Heart right ventricle (tissue), 16 donors: ENCODE measurements at regions not wholly inside any gene's neighbourhood (a gene's known extent, or its start where the extent isn't known, plus 50 kb on each side); places are given as distances from the start of the nearest gene placed in this dataset.

Experiments used
- ATAC-seq, 8 donors: fragments of 200-7000 bp; cut with Tn5 transposase; one replicate each; pipeline ENCODE4 v1.9.1; 2020; ENCODE audit warnings: mild to moderate bottlenecking in 8 of 8, moderate library complexity in 8 of 8, moderate number of reproducible peaks in 1 of 8
- DNase-seq, 2 donors: peaks; one replicate each; pipeline ENCODE4 v3.0.0-alpha.2; 2020
- H3K27ac ChIP-seq, 10 donors: fragments of 200-600 bp; sonication (generic) in 2 of 10; one replicate each; pipeline versions ENCODE4 v1.5.0 to v1.8.0; 2020 to 2022; ENCODE audit warnings: mild to moderate bottlenecking in 3 of 10
- H3K27me3 ChIP-seq, 7 donors: fragments of 200-600 bp; one replicate each; pipeline ENCODE4 v1.8.0; 2021 to 2022; ENCODE audit warnings: mild to moderate bottlenecking in 2 of 7
- H3K36me3 ChIP-seq, 9 donors: fragments of 200-600 bp; sonication (generic) in 1 of 9; one replicate each; pipeline versions ENCODE4 v1.5.0 to v1.8.0; 2020 to 2022; ENCODE audit warnings: mild to moderate bottlenecking in 2 of 9
- H3K4me1 ChIP-seq, 9 donors: fragments of 200-600 bp; sonication (generic) in 1 of 9; one replicate each; pipeline versions ENCODE4 v1.5.0 to v1.8.0; 2020 to 2022; ENCODE audit warnings: mild to moderate bottlenecking in 4 of 9
- H3K4me3 ChIP-seq, 10 donors: fragments of 200-600 bp; sonication (generic) in 2 of 10; one replicate each; pipeline versions ENCODE4 v1.5.0 to v1.8.0; 2020 to 2022; ENCODE audit warnings: mild to moderate bottlenecking in 7 of 10, moderate library complexity in 2 of 10
- H3K9me3 ChIP-seq, 11 donors: fragments of 200-600 bp in 10 of 11; sonication (generic) in 2 of 11; one replicate each; pipeline versions ENCODE4 v1.5.0 to v1.8.0; 2013 to 2022; ENCODE audit warnings: mild to moderate bottlenecking in 2 of 11, control low read depth in 1 of 11, moderate library complexity in 1 of 11
- CTCF ChIP-seq, 9 donors: fragments of 200-600 bp; sonication (generic) in 2 of 9; IDR thresholded peaks; one replicate each; pipeline versions ENCODE4 v1.5.0 to v1.8.0; 2021 to 2022; ENCODE audit warnings: antibody characterized with exemption in 9 of 9, mild to moderate bottlenecking in 5 of 9, moderate library complexity in 1 of 9
- WGBS, 2 donors: extraction: QIAGEN DNeasy Blood & Tissue Kit; methylation state at CpG; one replicate each; pipeline ENCODE4 v1.1.7; 2013; ENCODE audit warnings: inconsistent platforms in 1 of 2; 5-methylcytosine and 5-hydroxymethylcytosine counted together
- intact Hi-C, 10 donors: fragments of 100-400 bp; cut with DNase I; formaldehyde crosslinking; loops; one replicate each; pipeline versions ENCODE4 v1.11.1 to v1.14.2; 2022
- donor health status: Arrhythmogenic right ventricular cardiomyopathy.
- donor health status: ischemic (EF 13 %, LVEDD 7.1; RV severe dilation, severe dysfunction).
- donor health status: healthy with polysubstance abuse.
- donor health status: DM: no; HTN: yes; CAD: no.
- donor health status: DM: no; HTN: no; CAD: no.
- donor health status: ischemic (EF 25% LVEDD 6.9; RV normal size, moderate dysfunction).
- donor health status: ischemic (EF 25% LVEDD 5.7; RV mildly dilated, moderate dysfunction).
- donor health status: healthy.
- donor health status: DM: yes; HTN: yes; CAD: no.
- donor health status: Ischemic cardiomyopathy.
- donor health status: ischemic (EF 35%, LVEDD 5.7; RV mildly dilated, moderate dysfunction).
- donor health status: nonischemic (EF 11% LVEDD 7.7; RV severe dilation, severe dysfunction).
- donor health status: DM: yes; HTN: yes; CAD: no.
- donor health status: PGD.
- donor health status: ischemic (EF 29% LVEDD 5.4; RV normal size, mild dysfunction).
- donor health status: nonischemic (EF 23%, LVEDD 6.1; RV moderate dilation, normal function).

GRCh38 chr15:29386523-29386922, 116.9 kb upstream of the NSMCE3 start:
- ATAC-seq = no peak
- H3K27ac ChIP-seq = no peak overlapping the region
- 92 to 94% methylated on average over 6 of the region's 6 CpGs for WGBS, 2 donors
- H3K27me3 ChIP-seq = no peaks in the 10 kb centered on the region
- H3K9me3 ChIP-seq = peaks cover 0 to 5% (median 0%) of the 10 kb centered on the region in 11 donors
- no peaks in the 10 kb centered on the region for H3K36me3 ChIP-seq
- no peak for TF ChIP-seq CTCF (IDR thresholded peaks at IDR 0.05)
- intact Hi-C loops = no loop called here
- H3K4me3 ChIP-seq = no peak overlapping the region
- no peak for DNase-seq
- H3K4me1 ChIP-seq = no peaks in the 10 kb centered on the region

GRCh38 chr15:29383367-29383766, 113.7 kb upstream of the NSMCE3 start:
- peaks cover 0 to 4% (median 0%) of the 10 kb centered on the region in 11 donors for H3K9me3 ChIP-seq
- H3K36me3 ChIP-seq = no peaks in the 10 kb centered on the region
- intact Hi-C loops = no loop called here
- no peak overlapping the region for H3K4me3 ChIP-seq
- no peak for TF ChIP-seq CTCF (IDR thresholded peaks at IDR 0.05)
- DNase-seq (no peak), ATAC-seq (no peak)
- no peaks in the 10 kb centered on the region for H3K27me3 ChIP-seq
- H3K27ac ChIP-seq = no peak overlapping the region
- 79 to 85% methylated on average over 4 of the region's 4 CpGs for WGBS, 2 donors
- no peaks in the 10 kb centered on the region for H3K4me1 ChIP-seq

GRCh38 chr15:29382862-29383261, 113.2 kb upstream of the NSMCE3 start:
- Histone ChIP-seq H3K27ac (no peak overlapping the region), H3K27me3 (no peaks in the 10 kb centered on the region), H3K4me3 (no peak overlapping the region), H3K4me1 (no peaks in the 10 kb centered on the region), H3K36me3 (no peaks in the 10 kb centered on the region), H3K9me3 (no peaks in the 10 kb centered on the region)
- DNase-seq (no peak), ATAC-seq (no peak)
- no peak for TF ChIP-seq CTCF (IDR thresholded peaks at IDR 0.05)
- intact Hi-C loops = no loop called here
- 60 to 64% methylated on average over 8 of the region's 8 CpGs for WGBS, 2 donors

- ATAC-seq (no peak), DNase-seq (no peak)
- H3K4me3 ChIP-seq = no peak overlapping the region
- no peak overlapping the region for H3K27ac ChIP-seq
- H3K9me3 ChIP-seq = no peaks in the 10 kb centered on the region
- 90 to 92% methylated on average over 6 of the region's 6 CpGs for WGBS, 2 donors
- no peaks in the 10 kb centered on the region for H3K36me3 ChIP-seq
- intact Hi-C loops = no loop called here
- TF ChIP-seq CTCF (IDR thresholded peaks at IDR 0.05) = no peak
- H3K4me1 ChIP-seq = no peaks in the 10 kb centered on the region
- H3K27me3 ChIP-seq = peaks cover 0 to 5% (median 0%) of the 10 kb centered on the region in 7 donors
These were observed 110.8 kb upstream of the NSMCE3 start for GRCh38 chr15:29380466-29380865.
